HEK293 (cell line): ENCODE measurements at regions not wholly inside any gene's neighbourhood (a gene's known extent, or its start where the extent isn't known, plus 50 kb on each side); places are given as distances from the start of the nearest gene placed in this dataset.

Experiments used
- CTCF ChIA-PET: fragments of 350-600 bp; formaldehyde crosslinking; extraction: SDS; loops from one replicate; lab custom pipeline; 2021; ENCODE audit warnings: antibody characterized with exemption; lab: Yijun Ruan, JAX
- POLR2A ChIA-PET: fragments of 300-600 bp; formaldehyde crosslinking; extraction: SDS; loops from one replicate; lab custom pipeline; 2020; ENCODE audit warnings: antibody characterized with exemption, inconsistent platforms; lab: Yijun Ruan, JAX
- H3K27ac ChIP-seq: fragments of 200-500 bp; sonication (Bioruptor generic); 2 replicates; pipeline ENCODE4 v1.5.1; 2014; ENCODE audit warnings: low read depth, low read length, control low read depth, inconsistent platforms; ENCODE audit errors: extremely low read depth
- H3K36me3 ChIP-seq, 2 experiments: fragments of 200-500 bp in 1 of 2; sonication (Bioruptor generic) in 1 of 2; 1 replicate in 1 of 2; 2 replicates in 1 of 2; pipeline ENCODE4 v1.5.1; 2014 to 2017; ENCODE audit warnings: inconsistent platforms in 2 of 2, low read length in 2 of 2; ENCODE audit not compliant: control insufficient read depth in 2 of 2, insufficient read depth in 1 of 2
- H3K4me1 ChIP-seq: fragments of 200-500 bp; sonication (Bioruptor generic); 2 replicates; pipeline ENCODE4 v1.5.1; 2014; ENCODE audit warnings: mild to moderate bottlenecking, low read length, inconsistent platforms; ENCODE audit not compliant: control insufficient read depth, insufficient read depth
- H3K4me3 ChIP-seq: 2 replicates; pipeline ENCODE4 v1.5.1; 2011; ENCODE audit warnings: low read depth, mild to moderate bottlenecking, control low read depth, low read length, moderate library complexity
- H3K9me3 ChIP-seq: fragments of 200-500 bp; sonication (Bioruptor generic); 2 replicates; pipeline ENCODE4 v1.5.1; 2014; ENCODE audit warnings: low read depth, low read length, inconsistent platforms; ENCODE audit not compliant: control insufficient read depth, insufficient read depth
- KLF7 ChIP-seq: fragments of 450-650 bp; formaldehyde crosslinking; IDR thresholded peaks from 2 replicates; pipeline ENCODE4 v1.5.1; 2016; ENCODE audit warnings: missing biosample characterization, missing genetic modification characterization, borderline replicate concordance
- OVOL3 ChIP-seq: fragments of 450-650 bp; formaldehyde crosslinking; IDR thresholded peaks from 2 replicates; pipeline ENCODE4 v1.5.1; 2016; ENCODE audit warnings: missing biosample characterization, missing genetic modification characterization
- PRDM10 ChIP-seq: fragments of 450-650 bp; formaldehyde crosslinking; IDR thresholded peaks from 2 replicates; pipeline ENCODE4 v1.5.1; 2016; ENCODE audit warnings: missing biosample characterization, missing genetic modification characterization
- SCRT1 ChIP-seq: fragments of 450-650 bp; formaldehyde crosslinking; IDR thresholded peaks from 2 replicates; pipeline ENCODE4 v1.5.1; 2016; ENCODE audit warnings: missing biosample characterization, missing genetic modification characterization, borderline replicate concordance
- YY2 ChIP-seq: fragments of 450-650 bp; formaldehyde crosslinking; IDR thresholded peaks from 2 replicates; pipeline ENCODE4 v1.5.1; 2016; ENCODE audit warnings: missing biosample characterization, missing genetic modification characterization
- ZBTB17 ChIP-seq: fragments of 450-650 bp; formaldehyde crosslinking; IDR thresholded peaks from 2 replicates; pipeline ENCODE4 v1.5.1; 2016; ENCODE audit warnings: missing biosample characterization, missing genetic modification characterization
- ZEB2 ChIP-seq: fragments of 450-650 bp; formaldehyde crosslinking; IDR thresholded peaks from 2 replicates; pipeline ENCODE4 v1.5.1; 2016; ENCODE audit warnings: missing biosample characterization, missing genetic modification characterization
- ZFP41 ChIP-seq: fragments of 450-650 bp; formaldehyde crosslinking; IDR thresholded peaks from 2 replicates; pipeline ENCODE4 v1.5.1; 2016; ENCODE audit warnings: missing biosample characterization, missing genetic modification characterization, borderline replicate concordance
- ZNF138 ChIP-seq: fragments of 450-650 bp; formaldehyde crosslinking; IDR thresholded peaks from 2 replicates; pipeline ENCODE4 v1.5.1; 2016; ENCODE audit warnings: missing biosample characterization, missing genetic modification characterization, borderline replicate concordance
- ZNF19 ChIP-seq: fragments of 450-650 bp; formaldehyde crosslinking; IDR thresholded peaks from 2 replicates; pipeline ENCODE4; 2016; ENCODE audit warnings: missing biosample characterization, missing genetic modification characterization, low read depth
- ZNF26 ChIP-seq: fragments of 450-650 bp; formaldehyde crosslinking; IDR thresholded peaks from 2 replicates; pipeline ENCODE4 v1.5.1; 2016; ENCODE audit warnings: missing biosample characterization, missing genetic modification characterization
- ZNF366 ChIP-seq: fragments of 450-650 bp; formaldehyde crosslinking; conservative IDR thresholded peaks from 2 replicates; pipeline ENCODE4 v1.5.1; 2016; ENCODE audit warnings: missing biosample characterization, missing genetic modification characterization
- ZNF404 ChIP-seq: fragments of 450-650 bp; formaldehyde crosslinking; IDR thresholded peaks from 2 replicates; pipeline ENCODE4 v1.5.1; 2017; ENCODE audit warnings: missing biosample characterization, missing genetic modification characterization
- ZNF501 ChIP-seq: fragments of 450-650 bp; formaldehyde crosslinking; IDR thresholded peaks from 2 replicates; pipeline ENCODE4 v1.5.1; 2016; ENCODE audit warnings: missing biosample characterization, missing genetic modification characterization
- ZNF514 ChIP-seq: fragments of 450-650 bp; formaldehyde crosslinking; IDR thresholded peaks from 2 replicates; pipeline ENCODE4 v1.5.1; 2016; ENCODE audit warnings: missing biosample characterization, missing genetic modification characterization
- ZNF560 ChIP-seq: fragments of 450-650 bp; formaldehyde crosslinking; IDR thresholded peaks from 2 replicates; pipeline ENCODE4 v1.5.1; 2017; ENCODE audit warnings: missing biosample characterization, missing genetic modification characterization, borderline replicate concordance
- ZNF623 ChIP-seq: fragments of 450-650 bp; formaldehyde crosslinking; IDR thresholded peaks from 2 replicates; pipeline ENCODE4 v1.5.1; 2016; ENCODE audit warnings: missing biosample characterization, missing genetic modification characterization
- ZNF660 ChIP-seq: fragments of 450-650 bp; IDR thresholded peaks from 2 replicates; pipeline ENCODE4 v1.5.1; 2018; ENCODE audit warnings: missing biosample characterization, mild to moderate bottlenecking, missing genetic modification characterization
- ZNF677 ChIP-seq: fragments of 450-650 bp; IDR thresholded peaks from 2 replicates; pipeline ENCODE4 v1.5.0; 2018; ENCODE audit warnings: missing biosample characterization, mild to moderate bottlenecking, missing genetic modification characterization, moderate library complexity
- ZNF76 ChIP-seq: fragments of 450-650 bp; formaldehyde crosslinking; IDR thresholded peaks from 2 replicates; pipeline ENCODE4; 2016; ENCODE audit warnings: low read depth, missing biosample characterization, missing genetic modification characterization, borderline replicate concordance
- ZNF776 ChIP-seq: fragments of 450-650 bp; formaldehyde crosslinking; IDR thresholded peaks from 2 replicates; pipeline ENCODE4 v1.5.0; 2017; ENCODE audit warnings: missing biosample characterization, missing genetic modification characterization, borderline replicate concordance
- ZNF791 ChIP-seq: fragments of 450-650 bp; formaldehyde crosslinking; IDR thresholded peaks from 2 replicates; pipeline ENCODE4 v1.5.1; 2016; ENCODE audit warnings: missing biosample characterization, missing genetic modification characterization
- ZNF792 ChIP-seq: fragments of 450-650 bp; formaldehyde crosslinking; IDR thresholded peaks from 2 replicates; pipeline ENCODE4 v1.5.1; 2016; ENCODE audit warnings: missing biosample characterization, missing genetic modification characterization
- TF ChIP-seq, protein P1 (sequence below): fragments of 450-650 bp; formaldehyde crosslinking; IDR thresholded peaks from 2 replicates; pipeline ENCODE4 v1.5.1; 2016; ENCODE audit warnings: missing biosample characterization, missing genetic modification characterization

GRCh38 chr7:145774777-145775176 lies 341.8 kb upstream of the CNTNAP2 start:
- ChIA-PET POLR2A (no interaction called here), CTCF (no interaction called here)
- Histone ChIP-seq H3K9me3 (no peaks in the 10 kb centered on the region), H3K36me3 (no peaks in the 10 kb centered on the region), H3K27ac (no peak overlapping the region), H3K4me1 (no peaks in the 10 kb centered on the region), H3K4me3 (no peak overlapping the region)
- TF ChIP-seq KLF7 (tag by site-specific recombination), result no peak
- no peak for TF ChIP-seq OVOL3 (tag by site-specific recombination)
- no peak for TF ChIP-seq ZNF26
- no peak for TF ChIP-seq ZNF19 (tag by site-specific recombination)
- TF ChIP-seq ZNF560, result no peak
- no peak for TF ChIP-seq ZNF623
- no peak for TF ChIP-seq ZNF791 (tag by site-specific recombination)
- no peak for TF ChIP-seq ZEB2 (tag by site-specific recombination)
- no peak for TF ChIP-seq ZNF404 (tag by site-specific recombination)
- TF ChIP-seq ZFP41 (tag by site-specific recombination), result no peak
- no peak for TF ChIP-seq ZNF501
- TF ChIP-seq ZNF76 (tag by site-specific recombination), result no peak
- no peak for TF ChIP-seq ZNF660 (tag by site-specific recombination)
- no peak for TF ChIP-seq PRDM10 (tag by site-specific recombination)
- no peak for TF ChIP-seq ZNF514
- TF ChIP-seq ZBTB17 (tag by site-specific recombination), result no peak
- TF ChIP-seq ZNF138 (tag by site-specific recombination), result no peak
- no peak for TF ChIP-seq SCRT1 (tag by site-specific recombination)
- TF ChIP-seq ZNF792, result no peak
- TF ChIP-seq, all 188 proteins: peak for 0

- H3K9me3 ChIP-seq, result no peaks in the 10 kb centered on the region
- no peaks in the 10 kb centered on the region for H3K36me3 ChIP-seq
- no peaks in the 10 kb centered on the region for H3K4me1 ChIP-seq
- ChIA-PET CTCF (no interaction called here), POLR2A (no interaction called here)
- no peak for TF ChIP-seq ZNF792
- TF ChIP-seq, protein P1, sequence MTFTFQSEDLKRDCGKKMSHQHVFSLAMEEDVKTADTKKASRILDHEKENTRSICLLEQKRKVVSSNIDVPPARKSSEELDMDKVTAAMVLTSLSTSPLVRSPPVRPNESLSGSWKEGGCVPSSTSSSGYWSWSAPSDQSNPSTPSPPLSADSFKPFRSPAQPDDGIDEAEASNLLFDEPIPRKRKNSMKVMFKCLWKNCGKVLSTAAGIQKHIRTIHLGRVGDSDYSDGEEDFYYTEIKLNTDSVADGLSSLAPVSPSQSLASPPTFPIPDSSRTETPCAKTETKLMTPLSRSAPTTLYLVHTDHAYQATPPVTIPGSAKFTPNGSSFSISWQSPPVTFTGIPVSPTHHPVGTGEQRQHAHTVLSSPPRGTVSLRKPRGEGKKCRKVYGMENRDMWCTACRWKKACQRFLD (tag by site-specific recombination), result no peak
- no peak for TF ChIP-seq ZNF677 (tag by site-specific recombination)
- TF ChIP-seq YY2 (tag by site-specific recombination), result no peak
- TF ChIP-seq ZNF776 (tag by site-specific recombination), result no peak
- TF ChIP-seq ZNF404 (tag by site-specific recombination), result no peak
- TF ChIP-seq ZNF366 (tag by site-specific recombination), result no peak
- H3K4me3 ChIP-seq, result no peak overlapping the region
- H3K27ac ChIP-seq, result no peak overlapping the region
Observed at GRCh38 chr7:145753004-145753403, 363.6 kb upstream of the CNTNAP2 start.
